GM19043 (cell line): ENCODE measurements at regions not wholly inside any gene's neighbourhood (a gene's known extent, or its start where the extent isn't known, plus 50 kb on each side); places are given as distances from the start of the nearest gene placed in this dataset.

Experiments
- ATAC-seq: cut with Tn5 transposase; IDR thresholded peaks from one replicate; pipeline ENCODE4 v1.9.1; 2021; ENCODE audit warnings: low read depth; ENCODE audit not compliant: unreplicated experiment

GRCh38 chr6:43970913-43971775 is 156.1 kb downstream of the MRPL14 start:
- no peak for ATAC-seq

- ATAC-seq = no peak
Measured at GRCh38 chr6:43970068-43970912, 157.0 kb downstream of the MRPL14 start.

GRCh38 chr6:43969158-43969981 is 157.9 kb downstream of the MRPL14 start:
- ATAC-seq = no peak

GRCh38 chr6:43968110-43968965 is 158.9 kb downstream of the MRPL14 start:
- no peak for ATAC-seq

GRCh38 chr6:43967719-43968091 is 159.5 kb downstream of the MRPL14 start:
- no peak for ATAC-seq

- no peak for ATAC-seq
Measured at GRCh38 chr6:43966853-43967718, 160.2 kb downstream of the MRPL14 start.

- ATAC-seq = no peak
Measured at GRCh38 chr6:43966374-43966658, 160.9 kb downstream of the MRPL14 start.

- no peak for ATAC-seq
Measured at GRCh38 chr6:43965628-43966373, 161.5 kb downstream of the MRPL14 start.

- ATAC-seq = no peak
Measured at GRCh38 chr6:43964659-43965570, 162.3 kb downstream of the MRPL14 start.

- no peak for ATAC-seq
Measured at GRCh38 chr6:43963877-43964658, 163.2 kb downstream of the MRPL14 start.

- no peak for ATAC-seq
Measured at GRCh38 chr6:43963203-43963602, 164.0 kb downstream of the MRPL14 start.

GRCh38 chr6:43962458-43962857 is 164.8 kb downstream of the MRPL14 start:
- ATAC-seq = no peak

- ATAC-seq = no peak
Measured at GRCh38 chr6:43957273-43957672, 170.0 kb downstream of the MRPL14 start.

- no peak for ATAC-seq
Measured at GRCh38 chr6:43956478-43956877, 170.8 kb downstream of the MRPL14 start.

- no peak for ATAC-seq
Measured at GRCh38 chr6:43954311-43955131, 172.7 kb downstream of the MRPL14 start.

GRCh38 chr6:43953794-43954310 is 173.4 kb downstream of the MRPL14 start:
- no peak for ATAC-seq
